ENCODE measurements at regions not wholly inside any gene's neighbourhood (a gene's known extent, or its start where the extent isn't known, plus 50 kb on each side); places are given as distances from the start of the nearest gene placed in this dataset.

DNA sequence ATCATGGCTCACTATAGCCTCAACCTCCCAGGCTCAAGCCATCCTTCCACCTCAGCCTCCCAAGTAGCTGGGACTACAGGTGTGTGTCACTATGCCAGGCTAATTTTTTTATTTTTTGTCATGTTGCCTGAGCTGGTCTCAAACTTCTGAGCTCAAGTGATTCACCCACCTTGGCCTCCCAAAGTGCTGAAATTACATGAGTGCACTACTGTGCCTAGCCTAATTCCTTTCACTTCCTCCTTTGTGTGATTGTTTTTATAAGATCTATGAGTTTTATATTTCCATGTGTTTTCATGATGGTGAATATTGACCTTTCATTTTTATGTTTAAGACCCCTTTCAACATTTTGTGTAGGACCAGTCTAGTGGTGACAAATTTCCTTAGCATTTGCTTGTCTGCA lies 55.2 kb upstream of the IL12B start:
- intact Hi-C loops (cut with DNase I; ENCODE audit: low total_unique reads): no loop called here
- Histone ChIP-seq H3K27me3 (replicated peaks in 1 of 7) (no peaks in the 10 kb centered on the region), H3K27ac (no peak overlapping the region), H3K36me3 (no peaks in the 10 kb centered on the region), H3K4me3 (no peak overlapping the region), H3K9me3 (peaks cover 9 to 100% (median 80%) of the 10 kb centered on the region in 8 donors), H3K4me1 (no peaks in the 10 kb centered on the region)
- no peak for TF ChIP-seq POLR2A (IDR thresholded peaks at IDR 0.05)
- TF ChIP-seq POLR2AphosphoS5 (IDR thresholded peaks at IDR 0.05): no peak
- TF ChIP-seq, protein P1, sequence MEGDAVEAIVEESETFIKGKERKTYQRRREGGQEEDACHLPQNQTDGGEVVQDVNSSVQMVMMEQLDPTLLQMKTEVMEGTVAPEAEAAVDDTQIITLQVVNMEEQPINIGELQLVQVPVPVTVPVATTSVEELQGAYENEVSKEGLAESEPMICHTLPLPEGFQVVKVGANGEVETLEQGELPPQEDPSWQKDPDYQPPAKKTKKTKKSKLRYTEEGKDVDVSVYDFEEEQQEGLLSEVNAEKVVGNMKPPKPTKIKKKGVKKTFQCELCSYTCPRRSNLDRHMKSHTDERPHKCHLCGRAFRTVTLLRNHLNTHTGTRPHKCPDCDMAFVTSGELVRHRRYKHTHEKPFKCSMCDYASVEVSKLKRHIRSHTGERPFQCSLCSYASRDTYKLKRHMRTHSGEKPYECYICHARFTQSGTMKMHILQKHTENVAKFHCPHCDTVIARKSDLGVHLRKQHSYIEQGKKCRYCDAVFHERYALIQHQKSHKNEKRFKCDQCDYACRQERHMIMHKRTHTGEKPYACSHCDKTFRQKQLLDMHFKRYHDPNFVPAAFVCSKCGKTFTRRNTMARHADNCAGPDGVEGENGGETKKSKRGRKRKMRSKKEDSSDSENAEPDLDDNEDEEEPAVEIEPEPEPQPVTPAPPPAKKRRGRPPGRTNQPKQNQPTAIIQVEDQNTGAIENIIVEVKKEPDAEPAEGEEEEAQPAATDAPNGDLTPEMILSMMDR (IDR thresholded peaks at IDR 0.05 in 8 of 11, conservative IDR thresholded peaks at IDR 0.05 in 3 of 11): no peak
- DNase-seq: no peak

DNA sequence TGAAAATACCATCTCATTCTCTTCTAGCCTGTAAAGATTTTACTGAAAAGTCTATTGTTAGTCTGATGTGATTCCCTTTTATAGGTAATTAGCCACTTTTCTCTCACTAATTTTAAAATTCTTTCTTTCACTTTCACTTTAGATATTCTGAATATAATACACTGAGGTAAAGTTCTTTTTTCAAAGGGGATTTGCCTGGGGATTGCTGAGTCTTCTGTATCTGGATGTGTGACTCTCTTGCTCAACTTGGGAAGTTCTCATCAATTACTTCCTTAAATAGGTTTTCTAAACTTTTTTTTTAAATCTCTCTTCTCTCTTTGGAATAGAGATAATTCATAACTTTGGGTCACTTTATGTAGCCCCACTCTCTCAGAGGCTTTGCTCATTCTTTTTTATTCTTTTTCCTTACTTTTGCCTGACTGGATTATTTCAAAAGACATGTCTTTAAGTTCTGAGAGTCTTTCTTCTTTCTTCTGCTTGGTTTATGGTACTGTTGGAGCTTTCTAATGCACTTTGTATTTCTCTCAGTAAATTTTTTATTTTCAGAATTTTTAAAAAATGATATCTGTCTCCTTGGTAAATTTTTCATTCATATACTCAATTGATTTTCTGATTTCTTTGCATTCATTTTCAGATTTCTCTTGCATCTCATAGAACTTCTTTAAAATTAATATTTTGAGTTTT lies 55.9 kb upstream of the IL12B start:
- no peak overlapping the region for H3K27ac ChIP-seq
- peaks cover 9 to 94% (median 74%) of the 10 kb centered on the region in 8 donors for H3K9me3 ChIP-seq
- no peaks in the 10 kb centered on the region for H3K4me1 ChIP-seq
- no peak for DNase-seq
- H3K27me3 ChIP-seq (replicated peaks in 1 of 7): no peaks in the 10 kb centered on the region
- no peaks in the 10 kb centered on the region for H3K36me3 ChIP-seq
- TF ChIP-seq, protein P1 (IDR thresholded peaks at IDR 0.05 in 8 of 11, conservative IDR thresholded peaks at IDR 0.05 in 3 of 11): no peak
- no peak for TF ChIP-seq POLR2A (IDR thresholded peaks at IDR 0.05)
- no peak overlapping the region for H3K4me3 ChIP-seq
- intact Hi-C loops (cut with DNase I; ENCODE audit: low total_unique reads): no loop called here

DNA sequence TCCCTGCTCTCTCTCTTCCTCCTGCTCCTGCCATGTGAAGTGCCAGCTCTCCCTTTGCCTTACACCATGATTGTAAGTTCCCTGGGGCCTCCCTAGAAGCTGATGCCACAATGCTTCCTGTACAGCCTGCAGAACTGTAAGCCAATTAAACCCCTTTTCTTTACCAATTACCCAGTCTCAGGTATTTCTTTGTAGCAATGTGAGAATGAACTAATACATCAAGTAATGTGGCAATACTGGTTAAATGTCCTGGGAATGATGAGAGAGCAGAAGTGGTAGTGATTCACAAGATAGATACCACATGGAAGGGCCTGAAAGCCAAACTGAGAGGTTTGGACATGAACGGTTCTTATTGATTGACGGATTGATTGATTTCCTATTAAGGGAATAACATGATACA lies 62.6 kb upstream of the IL12B start:
- DNase-seq: no peak
- intact Hi-C loops (cut with DNase I; ENCODE audit: low total_unique reads): no loop called here
- no peaks in the 10 kb centered on the region for H3K36me3 ChIP-seq
- H3K4me1 ChIP-seq: no peaks in the 10 kb centered on the region
- H3K27ac ChIP-seq: no peak overlapping the region
- peaks cover 0 to 27% (median 13%) of the 10 kb centered on the region in 8 donors for H3K9me3 ChIP-seq
- 93 to 97% (median 96%) methylated on average over 2 of the region's 2 CpGs for WGBS, 5 donors
- TF ChIP-seq POLR2A (IDR thresholded peaks at IDR 0.05) (no peak), POLR2AphosphoS5 (IDR thresholded peaks at IDR 0.05) (no peak)
- TF ChIP-seq, protein P1 (IDR thresholded peaks at IDR 0.05 in 8 of 11, conservative IDR thresholded peaks at IDR 0.05 in 3 of 11): no peak
- no peaks in the 10 kb centered on the region for H3K27me3 ChIP-seq (replicated peaks in 1 of 7)
- H3K4me3 ChIP-seq: no peak overlapping the region

DNA sequence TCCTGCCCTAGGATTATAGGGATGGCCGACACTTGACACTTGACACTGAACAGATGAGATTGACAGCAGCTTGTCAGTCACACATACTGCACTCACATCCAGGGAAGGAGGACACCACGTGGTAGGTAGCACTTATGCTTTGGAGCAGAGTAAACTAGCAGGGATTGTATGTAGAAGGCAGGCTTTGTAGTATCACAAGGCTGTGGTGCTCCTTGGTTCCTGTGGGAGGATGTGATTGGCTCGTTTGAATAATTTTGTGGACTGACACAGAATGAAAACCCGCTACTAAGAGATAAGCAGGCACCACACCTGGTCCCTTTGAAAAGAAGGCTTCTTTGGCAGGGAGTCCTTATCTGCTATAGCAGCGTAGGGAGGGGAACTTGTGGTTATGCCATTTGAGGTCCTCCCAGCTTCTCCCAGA lies 63.6 kb upstream of the IL12B start:
- H3K9me3 ChIP-seq: peaks cover 0 to 17% (median 4%) of the 10 kb centered on the region in 8 donors
- H3K36me3 ChIP-seq: no peaks in the 10 kb centered on the region
- intact Hi-C loops (cut with DNase I; ENCODE audit: low total_unique reads): no loop called here
- no peaks in the 10 kb centered on the region for H3K27me3 ChIP-seq (replicated peaks in 1 of 7)
- DNase-seq: no peak
- no peak for TF ChIP-seq POLR2AphosphoS5 (IDR thresholded peaks at IDR 0.05)
- 38 to 50% (median 42%) methylated on average over 5 of the region's 5 CpGs for WGBS, 5 donors
- H3K4me1 ChIP-seq: no peaks in the 10 kb centered on the region
- no peak overlapping the region for H3K4me3 ChIP-seq
- no peak overlapping the region for H3K27ac ChIP-seq

DNA sequence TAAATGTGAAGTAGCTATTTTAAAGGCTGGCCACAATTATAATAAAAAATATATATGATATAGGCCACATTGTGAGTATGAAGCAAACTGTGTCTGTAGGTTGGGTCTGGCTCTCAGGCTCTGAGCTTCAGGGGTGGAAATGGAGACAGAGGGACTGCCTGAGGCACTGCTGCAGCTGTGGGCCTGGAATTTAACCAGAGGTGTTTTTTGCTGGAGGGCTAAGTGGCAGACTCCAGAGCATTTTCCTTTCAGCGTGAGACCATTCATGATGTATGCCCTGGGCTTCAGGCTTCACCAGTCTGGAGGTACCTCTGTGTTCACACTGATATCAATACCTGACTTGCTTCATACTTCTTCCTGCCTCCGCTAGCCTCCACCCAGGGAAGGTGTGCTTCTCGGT lies 64.9 kb upstream of the IL12B start:
- WGBS, 5 donors: 83 to 96% (median 88%) methylated on average over 3 of the region's 3 CpGs
- Histone ChIP-seq H3K9me3 (peaks cover 0 to 3% (median 0%) of the 10 kb centered on the region in 8 donors), H3K4me3 (no peak overlapping the region), H3K27me3 (replicated peaks in 1 of 7) (no peaks in the 10 kb centered on the region), H3K4me1 (no peaks in the 10 kb centered on the region), H3K36me3 (no peaks in the 10 kb centered on the region), H3K27ac (no peak overlapping the region)
- intact Hi-C loops (cut with DNase I; ENCODE audit: low total_unique reads): no loop called here
- TF ChIP-seq, protein P1 (IDR thresholded peaks at IDR 0.05 in 8 of 11, conservative IDR thresholded peaks at IDR 0.05 in 3 of 11): no peak
- TF ChIP-seq POLR2A (IDR thresholded peaks at IDR 0.05): no peak
- no peak for TF ChIP-seq POLR2AphosphoS5 (IDR thresholded peaks at IDR 0.05)
- DNase-seq: no peak
